DND-41 (cell line): ENCODE measurements at regions not wholly inside any gene's neighbourhood (a gene's known extent, or its start where the extent isn't known, plus 50 kb on each side); places are given as distances from the start of the nearest gene placed in this dataset.
"Not testable (repeated sequence)": the region's sequence is repeated elsewhere in the genome, so short reads cannot be mapped to it uniquely, and the experiment has no call there.

Experiments
- ATAC-seq: fragments of 200-7000 bp; cut with Tn5 transposase; 3 replicates; pipeline ENCODE4 v1.9.1; 2021; ENCODE audit warnings: low read depth; ENCODE audit not compliant: insufficient read depth
- DNase-seq: peaks from one replicate; pipeline ENCODE4 v3.0.0-alpha.2; 2020
- H2AFZ ChIP-seq: 2 replicates; pipeline ENCODE4 v1.6.0; 2012; ENCODE audit warnings: low read depth, low read length
- H3K27ac ChIP-seq: 2 replicates; pipeline ENCODE4 v1.5.1; 2012; ENCODE audit warnings: low read length, inconsistent platforms
- H3K27me3 ChIP-seq: fragments of 200-600 bp; sonication (generic); 2 replicates; pipeline ENCODE4 v1.6.0; 2012; ENCODE audit warnings: low read length, mild to moderate bottlenecking, inconsistent platforms; ENCODE audit not compliant: insufficient read depth, poor library complexity
- H3K36me3 ChIP-seq: 2 replicates; pipeline ENCODE4 v1.5.1; 2012; ENCODE audit warnings: low read length, inconsistent platforms; ENCODE audit not compliant: insufficient read depth
- H3K4me1 ChIP-seq: 2 replicates; pipeline ENCODE4 v1.5.1; 2012; ENCODE audit warnings: mild to moderate bottlenecking, low read length; ENCODE audit not compliant: insufficient read depth
- H3K4me2 ChIP-seq: 2 replicates; pipeline ENCODE4 v1.6.0; 2012; ENCODE audit warnings: mild to moderate bottlenecking, moderate library complexity, low read length, inconsistent platforms; ENCODE audit not compliant: insufficient read depth
- H3K4me3 ChIP-seq, 2 experiments: fragments of 200-600 bp in 1 of 2; shearing (Covaris generic) in 1 of 2; 2 replicates each; pipeline ENCODE4 v1.5.1; 2012 to 2016; ENCODE audit warnings: inconsistent platforms in 2 of 2, low read length in 2 of 2, mild to moderate bottlenecking in 2 of 2, low read depth in 1 of 2, moderate library complexity in 1 of 2
- H3K79me2 ChIP-seq: 2 replicates; pipeline ENCODE4 v1.6.0; 2012; ENCODE audit warnings: low read length, inconsistent platforms; ENCODE audit not compliant: insufficient read depth
- H3K9ac ChIP-seq: 2 replicates; pipeline ENCODE4 v1.6.0; 2012; ENCODE audit warnings: low read depth, mild to moderate bottlenecking, inconsistent platforms, low read length, moderate library complexity
- H3K9me3 ChIP-seq: 2 replicates; pipeline ENCODE4 v1.5.1; 2012; ENCODE audit warnings: low read length, moderate library complexity, mild to moderate bottlenecking, inconsistent platforms; ENCODE audit not compliant: insufficient read depth, severe bottlenecking
- H4K20me1 ChIP-seq: 2 replicates; pipeline ENCODE4 v1.6.0; 2012; ENCODE audit warnings: low read length; ENCODE audit not compliant: insufficient read depth
- TF ChIP-seq, protein P1 (sequence below): IDR thresholded peaks from 2 replicates; pipeline ENCODE4 v1.5.1; 2012; ENCODE audit warnings: borderline replicate concordance, low read length, moderate library complexity, mild to moderate bottlenecking; ENCODE audit not compliant: poor library complexity, severe bottlenecking; ENCODE audit errors: extremely low read depth

DNA sequence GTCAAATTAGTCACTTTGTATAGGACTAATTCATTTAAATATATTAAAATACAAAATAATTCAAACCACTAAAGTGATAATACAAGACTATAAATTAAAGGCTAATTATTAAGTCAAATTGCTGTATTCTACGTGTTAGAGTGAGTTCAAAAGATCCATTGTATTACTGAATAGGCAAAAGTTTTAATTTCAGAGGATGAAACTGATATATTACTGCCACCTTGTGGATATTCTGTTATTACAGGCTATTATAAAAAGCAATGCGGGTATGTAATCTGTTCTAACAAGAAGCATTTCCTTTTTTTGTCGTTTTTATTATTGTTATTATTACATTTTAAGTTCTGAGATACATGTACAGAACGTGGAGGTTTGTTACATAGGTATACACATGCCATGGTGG is 66.7 kb upstream of the XKR3 start:
- not testable (repeated sequence) for H4K20me1 ChIP-seq, H3K9me3 ChIP-seq, DNase-seq, H3K79me2 ChIP-seq, H3K27me3 ChIP-seq, H3K9ac ChIP-seq, H3K4me3 ChIP-seq, H3K27ac ChIP-seq, H2AFZ ChIP-seq, H3K4me2 ChIP-seq, H3K36me3 ChIP-seq, ATAC-seq, H3K4me1 ChIP-seq
- TF ChIP-seq, protein P1, sequence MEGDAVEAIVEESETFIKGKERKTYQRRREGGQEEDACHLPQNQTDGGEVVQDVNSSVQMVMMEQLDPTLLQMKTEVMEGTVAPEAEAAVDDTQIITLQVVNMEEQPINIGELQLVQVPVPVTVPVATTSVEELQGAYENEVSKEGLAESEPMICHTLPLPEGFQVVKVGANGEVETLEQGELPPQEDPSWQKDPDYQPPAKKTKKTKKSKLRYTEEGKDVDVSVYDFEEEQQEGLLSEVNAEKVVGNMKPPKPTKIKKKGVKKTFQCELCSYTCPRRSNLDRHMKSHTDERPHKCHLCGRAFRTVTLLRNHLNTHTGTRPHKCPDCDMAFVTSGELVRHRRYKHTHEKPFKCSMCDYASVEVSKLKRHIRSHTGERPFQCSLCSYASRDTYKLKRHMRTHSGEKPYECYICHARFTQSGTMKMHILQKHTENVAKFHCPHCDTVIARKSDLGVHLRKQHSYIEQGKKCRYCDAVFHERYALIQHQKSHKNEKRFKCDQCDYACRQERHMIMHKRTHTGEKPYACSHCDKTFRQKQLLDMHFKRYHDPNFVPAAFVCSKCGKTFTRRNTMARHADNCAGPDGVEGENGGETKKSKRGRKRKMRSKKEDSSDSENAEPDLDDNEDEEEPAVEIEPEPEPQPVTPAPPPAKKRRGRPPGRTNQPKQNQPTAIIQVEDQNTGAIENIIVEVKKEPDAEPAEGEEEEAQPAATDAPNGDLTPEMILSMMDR = peak; percentile 38

DNA sequence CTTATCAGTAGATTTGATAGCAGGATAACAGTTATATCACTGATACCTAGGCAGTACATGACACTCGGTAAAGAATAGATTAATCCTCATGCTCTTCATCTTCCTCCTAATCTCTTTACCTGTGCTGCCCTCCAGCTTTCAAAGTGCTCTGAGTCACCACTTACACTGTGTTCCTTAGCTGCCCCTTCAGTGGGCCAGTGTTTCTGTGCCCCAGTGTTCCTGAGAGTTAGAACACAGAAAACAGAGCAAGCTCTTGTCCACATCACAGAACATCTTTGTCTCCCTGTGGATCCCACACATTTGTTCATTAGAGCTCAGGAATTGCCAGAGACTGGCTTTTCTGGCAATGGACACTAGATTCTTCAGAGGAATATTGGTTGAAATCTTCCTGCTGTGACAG is 51.1 kb upstream of the XKR3 start:
- not testable (repeated sequence) for H3K9ac ChIP-seq, H3K4me3 ChIP-seq, H3K4me1 ChIP-seq, H3K9me3 ChIP-seq, H3K27ac ChIP-seq, H3K79me2 ChIP-seq, H3K4me2 ChIP-seq, DNase-seq, H4K20me1 ChIP-seq, H3K27me3 ChIP-seq, ATAC-seq, H2AFZ ChIP-seq, H3K36me3 ChIP-seq
